A673 (cell line): ENCODE measurements at regions not wholly inside any gene's neighbourhood (a gene's known extent, or its start where the extent isn't known, plus 50 kb on each side); places are given as distances from the start of the nearest gene placed in this dataset.

Experiments used
- CTCF ChIP-seq: fragments of 300-800, 200-600 bp; sonication (generic); conservative IDR thresholded peaks from 2 replicates; pipeline ENCODE4 v1.5.1; 2017; ENCODE audit warnings: low read depth, mild to moderate bottlenecking, antibody characterized with exemption, low read length, moderate library complexity, mixed read lengths
- EZH2 ChIP-seq: fragments of 200-600 bp; sonication (generic); IDR thresholded peaks from 2 replicates; pipeline ENCODE4 v1.6.1; 2017; ENCODE audit warnings: borderline replicate concordance, low read depth, mild to moderate bottlenecking, mixed read lengths, antibody characterized with exemption, low read length; ENCODE audit not compliant: poor library complexity, severe bottlenecking

- TF ChIP-seq CTCF (no peak), EZH2 (no peak)
Observed at GRCh38 chr13:18948012-18948663, 233.5 kb downstream of the TUBA3C start.
